ENCODE measurements at regions not wholly inside any gene's neighbourhood (a gene's known extent, or its start where the extent isn't known, plus 50 kb on each side); places are given as distances from the start of the nearest gene placed in this dataset.
"Not testable (repeated sequence)": the region's sequence is repeated elsewhere in the genome, so short reads cannot be mapped to it uniquely, and the experiment has no call there.

DNA sequence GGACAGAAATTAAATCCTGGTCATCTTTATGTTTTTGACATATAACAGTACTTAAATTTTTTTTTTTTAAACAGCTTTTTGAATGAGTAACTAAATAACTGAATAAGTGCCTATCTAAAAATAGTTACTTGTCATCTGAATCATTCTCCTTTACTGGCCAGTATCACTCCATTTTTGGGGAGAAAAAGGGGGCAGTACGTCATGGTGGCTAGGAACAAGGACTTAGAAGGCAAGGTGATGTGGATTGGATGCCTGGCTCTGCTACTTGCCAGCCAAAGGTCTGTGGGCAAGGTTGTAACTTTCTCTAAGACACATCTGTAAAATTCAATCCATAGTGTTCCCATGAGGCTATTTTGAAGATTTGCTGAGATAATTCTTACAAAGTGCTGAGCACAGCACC is 220.4 kb upstream of the DEPDC1 start:
- Mint-ChIP-seq H3K27ac (no peak overlapping the region), H3K4me3 (no peak overlapping the region), H3K9me3 (peaks cover under 1% of the 10 kb centered on the region), H3K4me1 (ENCODE audit: low read depth) (no peaks in the 10 kb centered on the region), H3K27me3 (no peaks in the 10 kb centered on the region), H3K36me3 (ENCODE audit: low read depth) (no peaks in the 10 kb centered on the region)
- no peak for ATAC-seq
- intact Hi-C loops (cut with micrococcal nuclease) = no loop called here
- TF ChIP-seq, protein P1, sequence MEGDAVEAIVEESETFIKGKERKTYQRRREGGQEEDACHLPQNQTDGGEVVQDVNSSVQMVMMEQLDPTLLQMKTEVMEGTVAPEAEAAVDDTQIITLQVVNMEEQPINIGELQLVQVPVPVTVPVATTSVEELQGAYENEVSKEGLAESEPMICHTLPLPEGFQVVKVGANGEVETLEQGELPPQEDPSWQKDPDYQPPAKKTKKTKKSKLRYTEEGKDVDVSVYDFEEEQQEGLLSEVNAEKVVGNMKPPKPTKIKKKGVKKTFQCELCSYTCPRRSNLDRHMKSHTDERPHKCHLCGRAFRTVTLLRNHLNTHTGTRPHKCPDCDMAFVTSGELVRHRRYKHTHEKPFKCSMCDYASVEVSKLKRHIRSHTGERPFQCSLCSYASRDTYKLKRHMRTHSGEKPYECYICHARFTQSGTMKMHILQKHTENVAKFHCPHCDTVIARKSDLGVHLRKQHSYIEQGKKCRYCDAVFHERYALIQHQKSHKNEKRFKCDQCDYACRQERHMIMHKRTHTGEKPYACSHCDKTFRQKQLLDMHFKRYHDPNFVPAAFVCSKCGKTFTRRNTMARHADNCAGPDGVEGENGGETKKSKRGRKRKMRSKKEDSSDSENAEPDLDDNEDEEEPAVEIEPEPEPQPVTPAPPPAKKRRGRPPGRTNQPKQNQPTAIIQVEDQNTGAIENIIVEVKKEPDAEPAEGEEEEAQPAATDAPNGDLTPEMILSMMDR (IDR thresholded peaks at IDR 0.05) = no peak
- ChIA-PET CTCF (no interaction called here), POLR2A (no interaction called here)
- DNase-seq = no peak

DNA sequence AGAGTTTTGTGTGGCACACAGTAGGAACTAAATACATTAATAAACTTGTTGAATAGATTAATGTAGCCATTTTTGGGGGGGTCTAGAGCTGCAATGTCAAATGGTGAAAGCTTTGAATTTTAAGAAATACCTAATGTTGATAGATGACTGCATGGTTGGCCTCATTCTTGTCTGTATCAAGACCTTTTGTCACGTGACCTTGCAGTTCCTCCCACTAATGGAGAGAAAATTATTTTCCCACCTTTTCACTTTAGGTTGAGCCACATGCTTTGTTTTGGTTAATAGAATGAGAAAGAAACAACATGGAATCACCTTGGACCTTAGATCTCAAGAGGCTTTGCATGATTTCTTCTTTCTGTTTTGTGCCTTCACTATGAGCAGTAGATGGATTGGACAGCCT is 223.6 kb upstream of the DEPDC1 start:
- ATAC-seq (no peak), DNase-seq (no peak)
- TF ChIP-seq, protein P1 (IDR thresholded peaks at IDR 0.05) = no peak
- H3K4me3 Mint-ChIP-seq = no peak overlapping the region
- ChIA-PET POLR2A (no interaction called here), CTCF (no interaction called here)
- H3K27ac Mint-ChIP-seq = no peak overlapping the region
- intact Hi-C loops (cut with micrococcal nuclease) = no loop called here
- no peaks in the 10 kb centered on the region for H3K9me3 Mint-ChIP-seq
- no peaks in the 10 kb centered on the region for H3K27me3 Mint-ChIP-seq
- H3K4me1 Mint-ChIP-seq (ENCODE audit: low read depth) = no peaks in the 10 kb centered on the region
- H3K36me3 Mint-ChIP-seq (ENCODE audit: low read depth) = no peaks in the 10 kb centered on the region

DNA sequence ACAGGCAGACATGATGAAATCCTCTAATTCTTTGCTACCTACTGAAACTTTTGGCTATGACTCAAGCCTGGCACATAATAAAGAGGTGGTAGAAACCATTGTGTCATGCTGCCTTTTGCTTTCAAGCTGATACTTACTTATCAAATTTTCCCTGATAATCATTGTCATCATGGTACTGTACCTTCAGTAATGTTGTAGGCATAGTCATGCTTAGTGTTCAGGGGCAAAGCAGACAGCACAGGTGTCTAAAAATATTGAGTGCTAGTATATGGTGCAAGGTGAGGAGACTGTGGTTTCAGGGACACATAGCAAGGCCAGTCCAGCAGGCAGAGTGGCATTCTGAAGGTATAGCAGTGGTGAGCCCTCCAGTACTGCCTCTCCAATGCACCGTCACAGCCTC is 226.9 kb upstream of the DEPDC1 start:
- POLR2A ChIA-PET = no interaction called here
- intact Hi-C loops (cut with micrococcal nuclease) = loop anchor here (2.0 kb wide), 1 partner anchor 23 kb away; no protein-coding TSS in a partner anchor
- no peak overlapping the region for H3K27ac Mint-ChIP-seq
- TF ChIP-seq, protein P1 (IDR thresholded peaks at IDR 0.05) = no peak
- H3K27me3 Mint-ChIP-seq = no peaks in the 10 kb centered on the region
- CTCF ChIA-PET = no interaction called here
- H3K4me3 Mint-ChIP-seq = no peak overlapping the region
- no peaks in the 10 kb centered on the region for H3K4me1 Mint-ChIP-seq (ENCODE audit: low read depth)
- DNase-seq = no peak
- no peak for ATAC-seq
- H3K36me3 Mint-ChIP-seq (ENCODE audit: low read depth) = no peaks in the 10 kb centered on the region
- no peaks in the 10 kb centered on the region for H3K9me3 Mint-ChIP-seq

DNA sequence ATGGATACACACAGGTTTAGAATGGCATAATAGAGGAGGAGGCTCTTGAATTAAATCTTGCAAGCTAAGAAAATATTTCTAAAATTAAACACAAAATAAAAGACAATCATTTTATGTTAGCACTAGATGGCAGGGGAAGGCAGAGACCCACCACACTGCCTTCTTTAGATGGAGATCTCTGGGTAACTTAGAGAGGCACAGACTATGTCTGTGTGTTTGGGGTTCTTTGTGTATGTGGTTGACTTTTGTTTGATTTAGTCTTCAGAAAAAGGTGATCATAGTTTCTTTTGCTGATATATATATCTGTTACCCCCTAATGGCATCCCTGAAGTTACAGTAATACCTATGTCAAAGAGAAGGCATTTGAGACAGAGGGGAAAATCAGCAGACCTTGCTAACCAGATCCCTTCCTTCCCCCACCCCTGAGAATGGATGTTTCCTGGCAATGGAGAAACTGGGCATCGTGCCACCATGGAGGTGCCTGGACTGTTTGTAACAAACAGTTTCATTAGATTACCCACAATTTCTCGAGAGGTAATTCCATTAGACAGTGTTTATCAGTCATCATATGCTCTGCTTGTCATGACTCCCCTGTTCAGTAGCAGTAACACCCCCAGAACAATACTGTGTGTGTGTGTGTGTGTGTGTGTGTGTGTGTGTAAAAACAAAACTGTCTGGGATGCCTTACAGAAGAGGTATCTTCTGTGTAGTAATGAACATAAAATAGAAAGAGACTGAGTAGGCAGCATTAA is 228.3 kb upstream of the DEPDC1 start:
- Mint-ChIP-seq H3K36me3 (ENCODE audit: low read depth) (no peaks in the 10 kb centered on the region), H3K27me3 (no peaks in the 10 kb centered on the region), H3K27ac (no peak overlapping the region), H3K4me3 (no peak overlapping the region), H3K9me3 (no peaks in the 10 kb centered on the region), H3K4me1 (ENCODE audit: low read depth) (no peaks in the 10 kb centered on the region)
- no peak for ATAC-seq
- TF ChIP-seq, protein P1 (IDR thresholded peaks at IDR 0.05) = no peak
- CTCF ChIA-PET = no interaction called here
- DNase-seq = no peak
- POLR2A ChIA-PET = no interaction called here
- intact Hi-C loops (cut with micrococcal nuclease) = no loop called here

DNA sequence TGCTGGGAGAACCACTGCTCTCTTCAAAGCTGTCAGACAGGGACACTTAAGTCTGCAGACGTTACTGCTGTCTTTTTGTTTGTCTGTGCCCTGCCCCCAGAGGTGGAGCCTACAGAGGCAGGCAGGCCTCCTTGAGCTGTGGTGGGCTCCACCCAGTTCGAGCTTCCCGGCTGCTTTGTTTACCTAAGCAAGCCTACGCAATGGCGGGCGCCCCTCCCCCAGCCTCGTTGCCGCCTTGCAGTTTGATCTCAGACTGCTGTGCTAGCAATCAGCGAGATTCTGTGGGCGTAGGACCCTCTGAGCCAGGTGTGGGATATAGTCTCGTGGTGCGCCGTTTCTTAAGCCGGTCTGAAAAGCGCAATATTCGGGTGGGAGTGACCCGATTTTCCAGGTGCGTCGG is 242.6 kb upstream of the DEPDC1 start:
- H3K4me1 Mint-ChIP-seq (ENCODE audit: low read depth); DNase-seq; H3K4me3 Mint-ChIP-seq; POLR2A ChIA-PET; intact Hi-C loops (cut with micrococcal nuclease); ATAC-seq; H3K36me3 Mint-ChIP-seq (ENCODE audit: low read depth); H3K27ac Mint-ChIP-seq; H3K27me3 Mint-ChIP-seq; CTCF ChIA-PET: not testable (repeated sequence)
- peaks cover 16% of the 10 kb centered on the region for H3K9me3 Mint-ChIP-seq
